SK-N-SH (cell line): ENCODE measurements at regions not wholly inside any gene's neighbourhood (a gene's known extent, or its start where the extent isn't known, plus 50 kb on each side); places are given as distances from the start of the nearest gene placed in this dataset.

ENCODE experiments used
- CHD2 ChIP-seq: fragments of 150-350 bp; IDR thresholded peaks from 2 replicates; pipeline ENCODE4 v1.6.1; 2018; ENCODE audit warnings: low read length; ENCODE audit not compliant: partially characterized antibody
- EZH2phosphoT487 ChIP-seq: fragments of 200-600 bp; sonication (generic); IDR thresholded peaks from 2 replicates; pipeline ENCODE4 v1.6.1; 2017; ENCODE audit warnings: low read depth, mixed run types, mild to moderate bottlenecking, antibody characterized with exemption, moderate library complexity, borderline replicate concordance
- FOSL2 ChIP-seq: IDR thresholded peaks from 2 replicates; pipeline ENCODE4 v1.4.0; 2012; ENCODE audit warnings: low read depth, mild to moderate bottlenecking, moderate library complexity, borderline replicate concordance
- JUND ChIP-seq: IDR thresholded peaks from 2 replicates; pipeline ENCODE4 v1.4.0; 2012
- MXI1 ChIP-seq: IDR thresholded peaks from 2 replicates; pipeline ENCODE4 v1.6.1; 2012; ENCODE audit warnings: mild to moderate bottlenecking, low read depth, low read length, improper control_type of control experiment
- POLR2AphosphoS5 ChIP-seq: IDR thresholded peaks from 2 replicates; pipeline ENCODE4 v1.6.1; 2012; ENCODE audit warnings: low read depth, low read length
- RAD21 ChIP-seq: IDR thresholded peaks from 2 replicates; pipeline ENCODE4 v1.6.1; 2012; ENCODE audit warnings: mild to moderate bottlenecking, low read length
- TAF1 ChIP-seq: IDR thresholded peaks from 2 replicates; pipeline ENCODE4 v1.6.1; 2012; ENCODE audit warnings: low read depth, mild to moderate bottlenecking, low read length, moderate library complexity, borderline replicate concordance
- TCF12 ChIP-seq: IDR thresholded peaks from 2 replicates; pipeline ENCODE4 v1.4.0; 2012
- YY1 ChIP-seq: IDR thresholded peaks from 2 replicates; pipeline ENCODE4 v1.4.0; 2012; ENCODE audit warnings: low read depth, mild to moderate bottlenecking
- TF ChIP-seq, protein P1 (sequence below): fragments of 200-600 bp; sonication (generic); IDR thresholded peaks from 2 replicates; pipeline ENCODE4 v1.6.1; 2017; ENCODE audit warnings: antibody characterized with exemption, mild to moderate bottlenecking, moderate library complexity
- TF ChIP-seq, protein P2 (sequence below): IDR thresholded peaks from 2 replicates; pipeline ENCODE4 v1.6.1; 2012; ENCODE audit warnings: mild to moderate bottlenecking, low read depth, low read length, moderate library complexity
- TF ChIP-seq, protein P3 (sequence below): fragments of 150-350 bp; IDR thresholded peaks from 2 replicates; pipeline ENCODE4 v1.6.1; 2017; ENCODE audit warnings: antibody characterized with exemption, low read length, low read depth, borderline replicate concordance

DNA sequence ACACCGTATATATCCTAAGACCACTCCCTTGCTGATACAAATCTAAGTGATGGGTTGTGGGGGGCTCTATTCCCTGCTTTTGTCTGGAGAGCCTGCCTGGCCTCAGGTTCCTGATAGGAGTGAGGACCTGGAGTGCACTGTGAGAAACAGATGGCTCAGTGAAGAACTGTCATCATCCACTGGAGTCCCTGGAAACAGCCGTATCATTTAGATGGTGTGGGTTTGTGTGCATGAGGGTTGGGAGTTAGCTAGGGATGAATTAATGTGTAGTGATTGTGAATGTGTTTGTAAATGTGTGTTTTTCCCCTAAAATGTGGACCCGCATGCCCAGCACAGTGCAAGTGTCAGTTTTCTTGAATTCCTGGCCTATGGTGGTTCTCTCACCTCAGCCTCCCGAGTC lies 111.6 kb downstream of the CRYBB2 start:
- no peak for TF ChIP-seq EZH2phosphoT487
- no peak for TF ChIP-seq POLR2AphosphoS5
- TF ChIP-seq, protein P1, sequence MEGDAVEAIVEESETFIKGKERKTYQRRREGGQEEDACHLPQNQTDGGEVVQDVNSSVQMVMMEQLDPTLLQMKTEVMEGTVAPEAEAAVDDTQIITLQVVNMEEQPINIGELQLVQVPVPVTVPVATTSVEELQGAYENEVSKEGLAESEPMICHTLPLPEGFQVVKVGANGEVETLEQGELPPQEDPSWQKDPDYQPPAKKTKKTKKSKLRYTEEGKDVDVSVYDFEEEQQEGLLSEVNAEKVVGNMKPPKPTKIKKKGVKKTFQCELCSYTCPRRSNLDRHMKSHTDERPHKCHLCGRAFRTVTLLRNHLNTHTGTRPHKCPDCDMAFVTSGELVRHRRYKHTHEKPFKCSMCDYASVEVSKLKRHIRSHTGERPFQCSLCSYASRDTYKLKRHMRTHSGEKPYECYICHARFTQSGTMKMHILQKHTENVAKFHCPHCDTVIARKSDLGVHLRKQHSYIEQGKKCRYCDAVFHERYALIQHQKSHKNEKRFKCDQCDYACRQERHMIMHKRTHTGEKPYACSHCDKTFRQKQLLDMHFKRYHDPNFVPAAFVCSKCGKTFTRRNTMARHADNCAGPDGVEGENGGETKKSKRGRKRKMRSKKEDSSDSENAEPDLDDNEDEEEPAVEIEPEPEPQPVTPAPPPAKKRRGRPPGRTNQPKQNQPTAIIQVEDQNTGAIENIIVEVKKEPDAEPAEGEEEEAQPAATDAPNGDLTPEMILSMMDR: no peak
- TF ChIP-seq CHD2: no peak
- TF ChIP-seq TAF1: no peak
- TF ChIP-seq, protein P2, sequence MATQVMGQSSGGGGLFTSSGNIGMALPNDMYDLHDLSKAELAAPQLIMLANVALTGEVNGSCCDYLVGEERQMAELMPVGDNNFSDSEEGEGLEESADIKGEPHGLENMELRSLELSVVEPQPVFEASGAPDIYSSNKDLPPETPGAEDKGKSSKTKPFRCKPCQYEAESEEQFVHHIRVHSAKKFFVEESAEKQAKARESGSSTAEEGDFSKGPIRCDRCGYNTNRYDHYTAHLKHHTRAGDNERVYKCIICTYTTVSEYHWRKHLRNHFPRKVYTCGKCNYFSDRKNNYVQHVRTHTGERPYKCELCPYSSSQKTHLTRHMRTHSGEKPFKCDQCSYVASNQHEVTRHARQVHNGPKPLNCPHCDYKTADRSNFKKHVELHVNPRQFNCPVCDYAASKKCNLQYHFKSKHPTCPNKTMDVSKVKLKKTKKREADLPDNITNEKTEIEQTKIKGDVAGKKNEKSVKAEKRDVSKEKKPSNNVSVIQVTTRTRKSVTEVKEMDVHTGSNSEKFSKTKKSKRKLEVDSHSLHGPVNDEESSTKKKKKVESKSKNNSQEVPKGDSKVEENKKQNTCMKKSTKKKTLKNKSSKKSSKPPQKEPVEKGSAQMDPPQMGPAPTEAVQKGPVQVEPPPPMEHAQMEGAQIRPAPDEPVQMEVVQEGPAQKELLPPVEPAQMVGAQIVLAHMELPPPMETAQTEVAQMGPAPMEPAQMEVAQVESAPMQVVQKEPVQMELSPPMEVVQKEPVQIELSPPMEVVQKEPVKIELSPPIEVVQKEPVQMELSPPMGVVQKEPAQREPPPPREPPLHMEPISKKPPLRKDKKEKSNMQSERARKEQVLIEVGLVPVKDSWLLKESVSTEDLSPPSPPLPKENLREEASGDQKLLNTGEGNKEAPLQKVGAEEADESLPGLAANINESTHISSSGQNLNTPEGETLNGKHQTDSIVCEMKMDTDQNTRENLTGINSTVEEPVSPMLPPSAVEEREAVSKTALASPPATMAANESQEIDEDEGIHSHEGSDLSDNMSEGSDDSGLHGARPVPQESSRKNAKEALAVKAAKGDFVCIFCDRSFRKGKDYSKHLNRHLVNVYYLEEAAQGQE: no peak
- TF ChIP-seq TCF12: no peak
- TF ChIP-seq YY1: no peak
- TF ChIP-seq, protein P3, sequence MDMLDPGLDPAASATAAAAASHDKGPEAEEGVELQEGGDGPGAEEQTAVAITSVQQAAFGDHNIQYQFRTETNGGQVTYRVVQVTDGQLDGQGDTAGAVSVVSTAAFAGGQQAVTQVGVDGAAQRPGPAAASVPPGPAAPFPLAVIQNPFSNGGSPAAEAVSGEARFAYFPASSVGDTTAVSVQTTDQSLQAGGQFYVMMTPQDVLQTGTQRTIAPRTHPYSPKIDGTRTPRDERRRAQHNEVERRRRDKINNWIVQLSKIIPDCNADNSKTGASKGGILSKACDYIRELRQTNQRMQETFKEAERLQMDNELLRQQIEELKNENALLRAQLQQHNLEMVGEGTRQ: no peak
- no peak for TF ChIP-seq MXI1
- TF ChIP-seq JUND: no peak
- no peak for TF ChIP-seq FOSL2
- TF ChIP-seq RAD21: no peak
